ENCODE measurements at regions not wholly inside any gene's neighbourhood (a gene's known extent, or its start where the extent isn't known, plus 50 kb on each side); places are given as distances from the start of the nearest gene placed in this dataset.

- DNase-seq (ENCODE audit: low read depth), result no peak
- H3K4me3 ChIP-seq (ENCODE audit: low read depth, low read length), result no peak overlapping the region
- no peak for TF ChIP-seq CTCF (IDR thresholded peaks at IDR 0.05; ENCODE audit: insufficient read depth, low read length)
Measured at GRCh38 chr12:126204326-126204725, 1139.1 kb downstream of the AACS start.

GRCh38 chr12:126210026-126210425 is 1144.8 kb downstream of the AACS start:
- H3K4me3 ChIP-seq (ENCODE audit: low read depth, low read length), result no peak overlapping the region
- no peak for TF ChIP-seq CTCF (IDR thresholded peaks at IDR 0.05; ENCODE audit: insufficient read depth, low read length)
- peak; percentile 39 for DNase-seq (ENCODE audit: low read depth)

- DNase-seq (ENCODE audit: low read depth), result peak; percentile 58
- H3K4me3 ChIP-seq (ENCODE audit: low read depth, low read length), result no peak overlapping the region
- no peak for TF ChIP-seq CTCF (IDR thresholded peaks at IDR 0.05; ENCODE audit: insufficient read depth, low read length)
Measured at GRCh38 chr12:126210448-126210847, 1145.2 kb downstream of the AACS start.

GRCh38 chr12:126212824-126213223 is 1147.6 kb downstream of the AACS start:
- no peak overlapping the region for H3K4me3 ChIP-seq (ENCODE audit: low read depth, low read length)
- no peak for DNase-seq (ENCODE audit: low read depth)
- no peak for TF ChIP-seq CTCF (IDR thresholded peaks at IDR 0.05; ENCODE audit: insufficient read depth, low read length)

- TF ChIP-seq CTCF (IDR thresholded peaks at IDR 0.05; ENCODE audit: insufficient read depth, low read length), result no peak
- H3K4me3 ChIP-seq (ENCODE audit: low read depth, low read length), result no peak overlapping the region
- DNase-seq (ENCODE audit: low read depth), result no peak
Measured at GRCh38 chr12:126218697-126219096, 1153.5 kb downstream of the AACS start.

- TF ChIP-seq CTCF (IDR thresholded peaks at IDR 0.05; ENCODE audit: insufficient read depth, low read length), result no peak
- H3K4me3 ChIP-seq (ENCODE audit: low read depth, low read length), result no peak overlapping the region
- DNase-seq (ENCODE audit: low read depth), result no peak
Measured at GRCh38 chr12:126219139-126219538, 1153.9 kb downstream of the AACS start.

GRCh38 chr12:126219654-126220279 is 1154.5 kb downstream of the AACS start:
- TF ChIP-seq CTCF (IDR thresholded peaks at IDR 0.05; ENCODE audit: insufficient read depth, low read length), result no peak
- DNase-seq (ENCODE audit: low read depth), result peak; percentile 36
- H3K4me3 ChIP-seq (ENCODE audit: low read depth, low read length), result no peak overlapping the region

Measured in fibroblast of the aortic adventitia (primary cell).